ENCODE measurements at regions not wholly inside any gene's neighbourhood (a gene's known extent, or its start where the extent isn't known, plus 50 kb on each side); places are given as distances from the start of the nearest gene placed in this dataset.

GRCh38 chr14:104503691-104504090 is 75.9 kb upstream of the C14orf180 start:
- Histone ChIP-seq H3K4me3 (ENCODE audit: low read depth in 1 of 2, low read length in 2 of 2) (no peak overlapping the region), H3K9ac (ENCODE audit: low read depth, low read length) (no peak overlapping the region), H3K9me3 (ENCODE audit: insufficient read depth, low read length, severe bottlenecking) (peaks cover 11% of the 10 kb centered on the region), H2AFZ (ENCODE audit: low read depth, low read length) (no peak overlapping the region), H3K36me3 (ENCODE audit: insufficient read depth, low read length) (no peaks in the 10 kb centered on the region), H3K4me1 (ENCODE audit: insufficient read depth, low read length) (no peaks in the 10 kb centered on the region), H3K4me2 (ENCODE audit: insufficient read depth, low read length) (no peak overlapping the region), H3K27me3 (ENCODE audit: insufficient read depth, low read length, poor library complexity) (no peaks in the 10 kb centered on the region), H4K20me1 (ENCODE audit: insufficient read depth, low read length) (no peaks in the 10 kb centered on the region), H3K27ac (ENCODE audit: low read length) (no peak overlapping the region), H3K79me2 (ENCODE audit: insufficient read depth, low read length) (no peaks in the 10 kb centered on the region)
- ATAC-seq (ENCODE audit: insufficient read depth, low read depth), result no peak
- DNase-seq, result no peak
- TF ChIP-seq CTCF (IDR thresholded peaks at IDR 0.05; ENCODE audit: borderline replicate concordance, extremely low read depth, low read length, poor library complexity, severe bottlenecking), result no peak
- no peak for TF ChIP-seq EZH2 (IDR thresholded peaks at IDR 0.05; ENCODE audit: borderline replicate concordance, low read depth, low read length, severe bottlenecking)

- no peaks in the 10 kb centered on the region for H3K27me3 ChIP-seq (ENCODE audit: insufficient read depth, low read length, poor library complexity)
- no peaks in the 10 kb centered on the region for H4K20me1 ChIP-seq (ENCODE audit: insufficient read depth, low read length)
- H3K36me3 ChIP-seq (ENCODE audit: insufficient read depth, low read length), result no peaks in the 10 kb centered on the region
- no peak overlapping the region for H2AFZ ChIP-seq (ENCODE audit: low read depth, low read length)
- no peak overlapping the region for H3K9ac ChIP-seq (ENCODE audit: low read depth, low read length)
- TF ChIP-seq EZH2 (IDR thresholded peaks at IDR 0.05; ENCODE audit: borderline replicate concordance, low read depth, low read length, severe bottlenecking) (no peak), CTCF (IDR thresholded peaks at IDR 0.05; ENCODE audit: borderline replicate concordance, extremely low read depth, low read length, poor library complexity, severe bottlenecking) (no peak)
- no peaks in the 10 kb centered on the region for H3K4me1 ChIP-seq (ENCODE audit: insufficient read depth, low read length)
- no peaks in the 10 kb centered on the region for H3K79me2 ChIP-seq (ENCODE audit: insufficient read depth, low read length)
- H3K4me2 ChIP-seq (ENCODE audit: insufficient read depth, low read length), result no peak overlapping the region
- H3K27ac ChIP-seq (ENCODE audit: low read length), result no peak overlapping the region
- ATAC-seq (ENCODE audit: insufficient read depth, low read depth) (no peak), DNase-seq (no peak)
- H3K4me3 ChIP-seq (ENCODE audit: low read depth in 1 of 2, low read length in 2 of 2), result no peak overlapping the region
- peaks cover 11% of the 10 kb centered on the region for H3K9me3 ChIP-seq (ENCODE audit: insufficient read depth, low read length, severe bottlenecking)
Observed at GRCh38 chr14:104504172-104504735, 75.3 kb upstream of the C14orf180 start.

GRCh38 chr14:104505085-104506074 is 74.2 kb upstream of the C14orf180 start:
- H3K9ac ChIP-seq (ENCODE audit: low read depth, low read length), result no peak overlapping the region
- H3K79me2 ChIP-seq (ENCODE audit: insufficient read depth, low read length), result no peaks in the 10 kb centered on the region

More at GRCh38 chr14:104505085-104506074, 74.2 kb upstream of the C14orf180 start:
- H3K9me3 ChIP-seq (ENCODE audit: insufficient read depth, low read length, severe bottlenecking), result peaks cover 11% of the 10 kb centered on the region
- no peaks in the 10 kb centered on the region for H3K36me3 ChIP-seq (ENCODE audit: insufficient read depth, low read length)
- H3K27me3 ChIP-seq (ENCODE audit: insufficient read depth, low read length, poor library complexity), result no peaks in the 10 kb centered on the region
- DNase-seq (no peak), ATAC-seq (ENCODE audit: insufficient read depth, low read depth) (no peak)
- no peak for TF ChIP-seq CTCF (IDR thresholded peaks at IDR 0.05; ENCODE audit: borderline replicate concordance, extremely low read depth, low read length, poor library complexity, severe bottlenecking)
- no peak for TF ChIP-seq EZH2 (IDR thresholded peaks at IDR 0.05; ENCODE audit: borderline replicate concordance, low read depth, low read length, severe bottlenecking)
- no peak overlapping the region for H3K27ac ChIP-seq (ENCODE audit: low read length)
- H2AFZ ChIP-seq (ENCODE audit: low read depth, low read length), result no peak overlapping the region
- H3K4me2 ChIP-seq (ENCODE audit: insufficient read depth, low read length), result no peak overlapping the region
- H4K20me1 ChIP-seq (ENCODE audit: insufficient read depth, low read length), result no peaks in the 10 kb centered on the region
- no peaks in the 10 kb centered on the region for H3K4me1 ChIP-seq (ENCODE audit: insufficient read depth, low read length)
- no peak overlapping the region for H3K4me3 ChIP-seq (ENCODE audit: low read depth in 1 of 2, low read length in 2 of 2)
